Fibroblast of lung (primary cell): ENCODE measurements at regions not wholly inside any gene's neighbourhood (a gene's known extent, or its start where the extent isn't known, plus 50 kb on each side); places are given as distances from the start of the nearest gene placed in this dataset.

Experiments used
- CTCF ChIP-seq, 2 donors: IDR thresholded peaks in 1 of 2; conservative IDR thresholded peaks in 1 of 2; 1 replicate in 1 of 2; 2 replicates in 1 of 2; pipeline ENCODE4 v1.5.1; 2011 to 2012; ENCODE audit warnings: low read length in 2 of 2, control low read depth in 1 of 2, inconsistent platforms in 1 of 2, low read depth in 1 of 2, mild to moderate bottlenecking in 1 of 2
- EZH2 ChIP-seq: IDR thresholded peaks from 2 replicates; pipeline ENCODE4 v1.5.1; 2012; ENCODE audit warnings: low read length, control low read depth, mild to moderate bottlenecking; ENCODE audit errors: missing control alignments

DNA sequence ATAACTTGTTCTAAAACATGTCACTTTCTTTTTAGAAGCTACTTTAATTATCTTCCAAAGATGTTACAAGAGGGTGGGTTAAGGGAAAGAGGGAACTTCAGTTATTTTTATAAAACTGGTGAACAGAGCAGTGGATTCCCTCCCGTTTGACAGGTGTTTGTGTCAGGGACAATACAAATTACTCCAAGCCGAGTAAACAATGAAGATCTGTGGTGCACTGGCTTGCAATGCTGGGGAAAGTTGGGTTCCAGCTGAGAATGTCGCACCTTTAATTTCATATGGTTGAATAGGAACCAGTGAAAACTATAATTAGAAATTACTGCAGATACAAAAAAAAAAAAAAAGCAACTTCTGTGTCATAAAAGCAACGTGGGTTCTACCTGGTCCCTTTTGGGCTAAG, 98.6 kb upstream of the TTC29 start:
- TF ChIP-seq CTCF (conservative IDR thresholded peaks at IDR 0.05 in 1 of 2, IDR thresholded peaks at IDR 0.05 in 1 of 2; ENCODE audit: low read depth in 1 of 2, low read length in 2 of 2) = no peak
- no peak for TF ChIP-seq EZH2
